ENCODE measurements at regions not wholly inside any gene's neighbourhood (a gene's known extent, or its start where the extent isn't known, plus 50 kb on each side); places are given as distances from the start of the nearest gene placed in this dataset.

- TF ChIP-seq, protein P1, sequence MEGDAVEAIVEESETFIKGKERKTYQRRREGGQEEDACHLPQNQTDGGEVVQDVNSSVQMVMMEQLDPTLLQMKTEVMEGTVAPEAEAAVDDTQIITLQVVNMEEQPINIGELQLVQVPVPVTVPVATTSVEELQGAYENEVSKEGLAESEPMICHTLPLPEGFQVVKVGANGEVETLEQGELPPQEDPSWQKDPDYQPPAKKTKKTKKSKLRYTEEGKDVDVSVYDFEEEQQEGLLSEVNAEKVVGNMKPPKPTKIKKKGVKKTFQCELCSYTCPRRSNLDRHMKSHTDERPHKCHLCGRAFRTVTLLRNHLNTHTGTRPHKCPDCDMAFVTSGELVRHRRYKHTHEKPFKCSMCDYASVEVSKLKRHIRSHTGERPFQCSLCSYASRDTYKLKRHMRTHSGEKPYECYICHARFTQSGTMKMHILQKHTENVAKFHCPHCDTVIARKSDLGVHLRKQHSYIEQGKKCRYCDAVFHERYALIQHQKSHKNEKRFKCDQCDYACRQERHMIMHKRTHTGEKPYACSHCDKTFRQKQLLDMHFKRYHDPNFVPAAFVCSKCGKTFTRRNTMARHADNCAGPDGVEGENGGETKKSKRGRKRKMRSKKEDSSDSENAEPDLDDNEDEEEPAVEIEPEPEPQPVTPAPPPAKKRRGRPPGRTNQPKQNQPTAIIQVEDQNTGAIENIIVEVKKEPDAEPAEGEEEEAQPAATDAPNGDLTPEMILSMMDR (conservative IDR thresholded peaks at IDR 0.05): no peak
- no peak for TF ChIP-seq ZFX (IDR thresholded peaks at IDR 0.05)
Observed at GRCh38 chr13:61989978-61990377, 574.3 kb upstream of the PCDH20 start.

Data from C4-2B (cell line).